Activated CD8-positive, alpha-beta memory T cell treated with anti-CD3 and anti-CD28 coated beads for 36 hours (primary cell): ENCODE measurements at regions not wholly inside any gene's neighbourhood (a gene's known extent, or its start where the extent isn't known, plus 50 kb on each side); places are given as distances from the start of the nearest gene placed in this dataset.
"Not testable (repeated sequence)": the region's sequence is repeated elsewhere in the genome, so short reads cannot be mapped to it uniquely, and the experiment has no call there.

ENCODE experiments used
- CTCF ChIA-PET: fragments of 350-600 bp; sonication (Branson Sonifier 250); formaldehyde crosslinking; loops from one replicate; lab custom pipeline; 2021; ENCODE audit warnings: antibody characterized with exemption; lab: Charles Lee
- POLR2A ChIA-PET: fragments of 350-600 bp; sonication (Branson Sonifier 250); formaldehyde crosslinking; loops from one replicate; lab custom pipeline; 2021; ENCODE audit warnings: antibody characterized with exemption; lab: Charles Lee

GRCh38 chr4:23023121-23023520, 330.4 kb downstream of the GBA3 start:
- ChIA-PET CTCF (no interaction called here), POLR2A (no interaction called here)

GRCh38 chr4:23022032-23022431, 329.3 kb downstream of the GBA3 start:
- POLR2A ChIA-PET = no interaction called here
- CTCF ChIA-PET = no interaction called here

- POLR2A ChIA-PET = no interaction called here
- CTCF ChIA-PET = no interaction called here
These were observed 328.3 kb downstream of the GBA3 start for GRCh38 chr4:23021040-23021439.

GRCh38 chr4:23020399-23020798, 327.7 kb downstream of the GBA3 start:
- CTCF ChIA-PET, POLR2A ChIA-PET: not testable (repeated sequence)

- ChIA-PET POLR2A (no interaction called here), CTCF (no interaction called here)
These were observed 324.2 kb downstream of the GBA3 start for GRCh38 chr4:23016981-23017380.

- POLR2A ChIA-PET = no interaction called here
- CTCF ChIA-PET = no interaction called here
These were observed 323.1 kb downstream of the GBA3 start for GRCh38 chr4:23015821-23016220.

GRCh38 chr4:23009093-23009492, 316.4 kb downstream of the GBA3 start:
- CTCF ChIA-PET = no interaction called here

GRCh38 chr4:23006756-23007155, 314.0 kb downstream of the GBA3 start:
- CTCF ChIA-PET = no interaction called here
- POLR2A ChIA-PET = no interaction called here

More at GRCh38 chr4:23009093-23009492, 316.4 kb downstream of the GBA3 start:
- POLR2A ChIA-PET = no interaction called here

GRCh38 chr4:23005691-23006090, 313.0 kb downstream of the GBA3 start:
- CTCF ChIA-PET = no interaction called here
- POLR2A ChIA-PET = no interaction called here

GRCh38 chr4:23001478-23001877, 308.7 kb downstream of the GBA3 start:
- POLR2A ChIA-PET = no interaction called here
- CTCF ChIA-PET = no interaction called here

GRCh38 chr4:22999419-22999818, 306.7 kb downstream of the GBA3 start:
- POLR2A ChIA-PET = no interaction called here
- CTCF ChIA-PET = no interaction called here

- POLR2A ChIA-PET = no interaction called here
- CTCF ChIA-PET = no interaction called here
These were observed 304.9 kb downstream of the GBA3 start for GRCh38 chr4:22997358-22998224.

- CTCF ChIA-PET = interaction anchor here (1.1 kb wide), 1 partner anchor 34 kb away, joined by 3 read pairs; no protein-coding TSS in a partner anchor
- POLR2A ChIA-PET = no interaction called here
These were observed 298.8 kb downstream of the GBA3 start for GRCh38 chr4:22991576-22991975.

GRCh38 chr4:22988526-22988925, 295.8 kb downstream of the GBA3 start:
- CTCF ChIA-PET = no interaction called here
- POLR2A ChIA-PET = no interaction called here

- CTCF ChIA-PET = no interaction called here
- POLR2A ChIA-PET = no interaction called here
These were observed 295.1 kb downstream of the GBA3 start for GRCh38 chr4:22987870-22988269.

GRCh38 chr4:22986881-22987280, 294.1 kb downstream of the GBA3 start:
- POLR2A ChIA-PET = no interaction called here
- CTCF ChIA-PET = no interaction called here

- ChIA-PET POLR2A (no interaction called here), CTCF (no interaction called here)
These were observed 293.5 kb downstream of the GBA3 start for GRCh38 chr4:22986262-22986661.

- CTCF ChIA-PET = no interaction called here
- POLR2A ChIA-PET = no interaction called here
These were observed 291.7 kb downstream of the GBA3 start for GRCh38 chr4:22984390-22984789.

GRCh38 chr4:22978656-22979055, 285.9 kb downstream of the GBA3 start:
- ChIA-PET CTCF (no interaction called here), POLR2A (no interaction called here)

- CTCF ChIA-PET = no interaction called here
These were observed 277.9 kb downstream of the GBA3 start for GRCh38 chr4:22970665-22971064.

GRCh38 chr4:22969287-22969896, 276.7 kb downstream of the GBA3 start:
- POLR2A ChIA-PET = no interaction called here
- CTCF ChIA-PET = no interaction called here

More at GRCh38 chr4:22970665-22971064, 277.9 kb downstream of the GBA3 start:
- POLR2A ChIA-PET = no interaction called here
